ENCODE measurements at regions not wholly inside any gene's neighbourhood (a gene's known extent, or its start where the extent isn't known, plus 50 kb on each side); places are given as distances from the start of the nearest gene placed in this dataset.

- no peak for DNase-seq
Observed at GRCh38 chr5:26669031-26669430, 369.4 kb downstream of the CDH9 start.

- DNase-seq: no peak
Observed at GRCh38 chr5:26666371-26666770, 372.0 kb downstream of the CDH9 start.

- no peak for DNase-seq
Observed at GRCh38 chr5:26663500-26663899, 374.9 kb downstream of the CDH9 start.

- no peak for DNase-seq
Observed at GRCh38 chr5:26662806-26663360, 375.5 kb downstream of the CDH9 start.

GRCh38 chr5:26660116-26660515 lies 378.3 kb downstream of the CDH9 start:
- no peak for DNase-seq

GRCh38 chr5:26649000-26649399 lies 389.4 kb downstream of the CDH9 start:
- no peak for DNase-seq

GRCh38 chr5:26647781-26648180 lies 390.6 kb downstream of the CDH9 start:
- DNase-seq: no peak

- DNase-seq: no peak
Observed at GRCh38 chr5:26645659-26646058, 392.7 kb downstream of the CDH9 start.

- no peak for DNase-seq
Observed at GRCh38 chr5:26641492-26641891, 396.9 kb downstream of the CDH9 start.

- DNase-seq: no peak
Observed at GRCh38 chr5:26625099-26625498, 413.3 kb downstream of the CDH9 start.

GRCh38 chr5:26622947-26623346 lies 415.4 kb downstream of the CDH9 start:
- no peak for DNase-seq

- no peak for DNase-seq
Observed at GRCh38 chr5:26610577-26610976, 427.8 kb downstream of the CDH9 start.

GRCh38 chr5:26601563-26601962 lies 436.8 kb downstream of the CDH9 start:
- no peak for DNase-seq

- DNase-seq: no peak
Observed at GRCh38 chr5:26582350-26583045, 455.9 kb downstream of the CDH9 start.

- DNase-seq: no peak
Observed at GRCh38 chr5:26579712-26580111, 458.7 kb downstream of the CDH9 start.

- no peak for DNase-seq
Observed at GRCh38 chr5:26578002-26578401, 460.4 kb downstream of the CDH9 start.

- no peak for DNase-seq
Observed at GRCh38 chr5:26572480-26572879, 465.9 kb downstream of the CDH9 start.

- no peak for DNase-seq
Observed at GRCh38 chr5:26569929-26570258, 468.5 kb downstream of the CDH9 start.

GRCh38 chr5:26569241-26569928 lies 469.0 kb downstream of the CDH9 start:
- no peak for DNase-seq

GRCh38 chr5:26568316-26568715 lies 470.1 kb downstream of the CDH9 start:
- DNase-seq: no peak

GRCh38 chr5:26563979-26564378 lies 474.4 kb downstream of the CDH9 start:
- no peak for DNase-seq

GRCh38 chr5:26553079-26553478 lies 485.3 kb downstream of the CDH9 start:
- DNase-seq: no peak

GRCh38 chr5:26543987-26544386 lies 494.4 kb downstream of the CDH9 start:
- DNase-seq: no peak

- no peak for DNase-seq
Observed at GRCh38 chr5:26538226-26538625, 500.2 kb downstream of the CDH9 start.

- no peak for DNase-seq
Observed at GRCh38 chr5:26535215-26535614, 503.2 kb downstream of the CDH9 start.
